SK-N-SH (cell line): ENCODE measurements at regions not wholly inside any gene's neighbourhood (a gene's known extent, or its start where the extent isn't known, plus 50 kb on each side); places are given as distances from the start of the nearest gene placed in this dataset.

Experiments
- CTCF ChIP-seq: fragments of 200-600 bp; sonication (generic); IDR thresholded peaks from 2 replicates; pipeline ENCODE4 v1.6.1; 2017; ENCODE audit warnings: antibody characterized with exemption, mild to moderate bottlenecking, moderate library complexity
- FOXJ3 ChIP-seq: sonication (generic); formaldehyde crosslinking; IDR thresholded peaks from 2 replicates; pipeline ENCODE4 v1.5.1; 2020; ENCODE audit warnings: mild to moderate bottlenecking, missing genetic modification reagents
- POLR2AphosphoS5 ChIP-seq: IDR thresholded peaks from 2 replicates; pipeline ENCODE4 v1.6.1; 2012; ENCODE audit warnings: low read depth, low read length
- RCOR1 ChIP-seq: fragments of 150-350 bp; IDR thresholded peaks from 2 replicates; pipeline ENCODE4 v1.6.1; 2017; ENCODE audit warnings: antibody characterized with exemption, low read length
- RFX5 ChIP-seq: IDR thresholded peaks from 2 replicates; pipeline ENCODE4 v1.6.1; 2012; ENCODE audit warnings: mild to moderate bottlenecking, improper control_type of control experiment, low read length
- TF ChIP-seq, protein P1 (sequence below): IDR thresholded peaks from 2 replicates; pipeline ENCODE4 v1.4.0; 2012; ENCODE audit warnings: low read depth

DNA sequence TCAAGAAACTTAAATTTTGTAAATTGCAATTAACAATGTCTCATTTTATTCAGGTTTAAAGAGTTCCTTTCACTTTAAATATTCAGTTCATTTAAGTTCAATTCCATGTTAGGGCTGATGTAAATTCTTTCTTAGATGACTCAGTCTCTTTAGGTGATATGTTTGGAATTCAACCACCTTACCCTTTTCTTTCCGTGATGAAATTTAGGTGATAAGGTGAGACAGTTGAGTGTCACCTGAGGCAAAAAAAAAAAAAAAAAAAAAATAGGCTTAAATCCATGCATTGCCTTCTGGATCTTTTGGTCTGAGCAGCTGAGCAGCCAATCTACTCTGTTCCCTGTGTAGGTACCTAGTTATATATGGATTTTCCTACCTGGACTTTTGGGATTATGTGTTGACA, 299.5 kb downstream of the DAD1 start:
- TF ChIP-seq, protein P1, sequence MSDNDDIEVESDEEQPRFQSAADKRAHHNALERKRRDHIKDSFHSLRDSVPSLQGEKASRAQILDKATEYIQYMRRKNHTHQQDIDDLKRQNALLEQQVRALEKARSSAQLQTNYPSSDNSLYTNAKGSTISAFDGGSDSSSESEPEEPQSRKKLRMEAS: no peak
- no peak for TF ChIP-seq RCOR1
- no peak for TF ChIP-seq FOXJ3 (CRISPR knock-in tag)
- TF ChIP-seq CTCF: no peak
- TF ChIP-seq RFX5: no peak
- TF ChIP-seq POLR2AphosphoS5: no peak
